Neural cell (in vitro differentiated cells): ENCODE measurements at regions not wholly inside any gene's neighbourhood (a gene's known extent, or its start where the extent isn't known, plus 50 kb on each side); places are given as distances from the start of the nearest gene placed in this dataset.

Experiments used
- H2AFZ ChIP-seq: fragments of 200-600, 300-800 bp; sonication (generic), shearing (Covaris generic); 2 replicates; pipeline ENCODE4 v1.6.0; 2014; ENCODE audit warnings: low read depth, mild to moderate bottlenecking, antibody characterized with exemption, low read length, moderate library complexity
- H3F3A ChIP-seq: fragments of 200-600 bp; shearing (Covaris generic); 2 replicates; pipeline ENCODE4 v1.6.1; 2016; ENCODE audit warnings: mild to moderate bottlenecking, moderate library complexity, mixed read lengths, antibody characterized with exemption, low read length; ENCODE audit not compliant: insufficient read depth, poor library complexity, severe bottlenecking
- H3K27ac ChIP-seq: fragments of 200-600, 300-800 bp; sonication (generic), shearing (Covaris generic); 2 replicates; pipeline ENCODE4 v1.5.1; 2014; ENCODE audit warnings: mild to moderate bottlenecking, low read length, moderate library complexity
- H3K27me3 ChIP-seq: fragments of 300-800, 200-600 bp; sonication (generic), shearing (Covaris generic); 2 replicates; pipeline ENCODE4 v1.6.0; 2014; ENCODE audit warnings: mild to moderate bottlenecking, low read depth, low read length, moderate library complexity; ENCODE audit not compliant: insufficient read depth
- H3K36me3 ChIP-seq: fragments of 300-800, 200-600 bp; sonication (generic), shearing (Covaris generic); 2 replicates; pipeline ENCODE4 v1.5.1; 2014; ENCODE audit warnings: mild to moderate bottlenecking, antibody characterized with exemption, low read length, moderate library complexity; ENCODE audit not compliant: insufficient read depth
- H3K4me2 ChIP-seq: fragments of 300-800, 200-600 bp; sonication (generic), shearing (Covaris generic); 2 replicates; pipeline ENCODE4 v1.6.0; 2014; ENCODE audit warnings: mild to moderate bottlenecking, low read length
- H3K4me3 ChIP-seq: fragments of 300-800, 200-600 bp; sonication (generic), shearing (Covaris generic); 2 replicates; pipeline ENCODE4 v1.5.1; 2014; ENCODE audit warnings: mild to moderate bottlenecking, low read length, moderate library complexity
- H3K79me2 ChIP-seq: fragments of 200-600 bp; shearing (Covaris generic); replicated peaks from 2 replicates; pipeline ENCODE4 v1.6.0; 2014; ENCODE audit warnings: mild to moderate bottlenecking, low read length, moderate library complexity; ENCODE audit not compliant: insufficient read depth
- H3K9ac ChIP-seq: fragments of 300-800, 200-600 bp; sonication (generic), shearing (Covaris generic); 2 replicates; pipeline ENCODE4 v1.6.1; 2016; ENCODE audit warnings: mild to moderate bottlenecking, low read length, mixed read lengths
- H3K9me2 ChIP-seq: fragments of 200-600 bp; shearing (Covaris generic); 2 replicates; pipeline ENCODE4 v1.6.1; 2016; ENCODE audit warnings: mild to moderate bottlenecking, low read length, mixed read lengths; ENCODE audit not compliant: insufficient read depth
- H3K9me3 ChIP-seq: fragments of 200-600, 300-800 bp; sonication (generic), shearing (Covaris generic); 2 replicates; pipeline ENCODE4 v1.6.1; 2016; ENCODE audit warnings: mild to moderate bottlenecking, mixed run types, low read length, moderate library complexity, mixed read lengths
- H4K20me1 ChIP-seq: fragments of 200-600 bp; shearing (Covaris generic); 2 replicates; pipeline ENCODE4 v1.6.1; 2016; ENCODE audit warnings: mild to moderate bottlenecking, mixed run types; ENCODE audit not compliant: insufficient read depth
- CTCF ChIP-seq: fragments of 450-650 bp; IDR thresholded peaks from 2 replicates; pipeline ENCODE4 v1.5.1; 2014; ENCODE audit warnings: antibody characterized with exemption, mild to moderate bottlenecking, moderate library complexity; ENCODE audit not compliant: poor library complexity, severe bottlenecking
- EP300 ChIP-seq: fragments of 450-650 bp; conservative IDR thresholded peaks from 2 replicates; pipeline ENCODE4 v1.6.1; 2014; ENCODE audit warnings: antibody characterized with exemption, mild to moderate bottlenecking, moderate library complexity; ENCODE audit not compliant: poor library complexity, severe bottlenecking
- EZH2 ChIP-seq: fragments of 200-600, 300-800 bp; shearing (Covaris generic), sonication (generic); IDR thresholded peaks from 2 replicates; pipeline ENCODE4 v1.6.1; 2014; ENCODE audit warnings: antibody characterized with exemption, low read length, borderline replicate concordance, mild to moderate bottlenecking; ENCODE audit not compliant: insufficient read depth, poor library complexity, severe bottlenecking
- MXI1 ChIP-seq: fragments of 450-650 bp; conservative IDR thresholded peaks from 2 replicates; pipeline ENCODE4 v1.6.1; 2014; ENCODE audit warnings: antibody characterized with exemption, mild to moderate bottlenecking; ENCODE audit not compliant: poor library complexity, severe bottlenecking
- POLR2AphosphoS5 ChIP-seq: IDR thresholded peaks from 2 replicates; pipeline ENCODE4 v1.6.1; 2012
- RAD21 ChIP-seq: fragments of 450-650 bp; conservative IDR thresholded peaks from 2 replicates; pipeline ENCODE4 v1.6.1; 2014; ENCODE audit warnings: antibody characterized with exemption, mild to moderate bottlenecking, moderate library complexity
- REST ChIP-seq: IDR thresholded peaks from 2 replicates; pipeline ENCODE4 v1.6.1; 2012; ENCODE audit warnings: borderline replicate concordance
- SMC3 ChIP-seq: fragments of 450-650 bp; conservative IDR thresholded peaks from 2 replicates; pipeline ENCODE4 v1.6.1; 2014; ENCODE audit warnings: antibody characterized with exemption, mild to moderate bottlenecking, moderate library complexity; ENCODE audit not compliant: poor library complexity
- TAF1 ChIP-seq: IDR thresholded peaks from 2 replicates; pipeline ENCODE4 v1.6.1; 2012; ENCODE audit warnings: low read depth

- Histone ChIP-seq H3K27me3 (no peaks in the 10 kb centered on the region), H3K27ac (no peak overlapping the region), H3F3A (no peaks in the 10 kb centered on the region), H3K9me2 (no peaks in the 10 kb centered on the region), H4K20me1 (no peaks in the 10 kb centered on the region), H2AFZ (no peak overlapping the region), H3K4me2 (no peak overlapping the region), H3K4me3 (no peak overlapping the region), H3K9me3 (no peaks in the 10 kb centered on the region), H3K79me2 (no peaks in the 10 kb centered on the region), H3K36me3 (no peaks in the 10 kb centered on the region), H3K9ac (no peak overlapping the region)
- no peak for TF ChIP-seq CTCF
- TF ChIP-seq SMC3, result no peak
- TF ChIP-seq MXI1, result no peak
- no peak for TF ChIP-seq EZH2
- TF ChIP-seq RAD21, result no peak
- TF ChIP-seq REST, result no peak
- no peak for TF ChIP-seq POLR2AphosphoS5
- no peak for TF ChIP-seq EP300
- no peak for TF ChIP-seq TAF1
Measured at GRCh38 chr4:180913750-180914149, 1329.5 kb upstream of the TENM3 start.

GRCh38 chr4:180923486-180923885 lies 1319.7 kb upstream of the TENM3 start:
- Histone ChIP-seq H4K20me1 (no peaks in the 10 kb centered on the region), H3K36me3 (no peaks in the 10 kb centered on the region), H3K79me2 (no peaks in the 10 kb centered on the region), H3K9me3 (no peaks in the 10 kb centered on the region), H3K9me2 (no peaks in the 10 kb centered on the region), H3K4me2 (no peak overlapping the region), H2AFZ (no peak overlapping the region), H3F3A (no peaks in the 10 kb centered on the region), H3K9ac (no peak overlapping the region), H3K27ac (no peak overlapping the region), H3K27me3 (no peaks in the 10 kb centered on the region), H3K4me3 (no peak overlapping the region)
- no peak for TF ChIP-seq CTCF
- no peak for TF ChIP-seq POLR2AphosphoS5
- TF ChIP-seq EZH2, result no peak
- TF ChIP-seq MXI1, result no peak
- TF ChIP-seq TAF1, result no peak
- TF ChIP-seq SMC3, result no peak
- no peak for TF ChIP-seq EP300
- no peak for TF ChIP-seq RAD21
- no peak for TF ChIP-seq REST
